GM21529 (cell line): ENCODE measurements at regions not wholly inside any gene's neighbourhood (a gene's known extent, or its start where the extent isn't known, plus 50 kb on each side); places are given as distances from the start of the nearest gene placed in this dataset.
"Not testable (repeated sequence)": the region's sequence is repeated elsewhere in the genome, so short reads cannot be mapped to it uniquely, and the experiment has no call there.

Experiments used
- ATAC-seq: cut with Tn5 transposase; IDR thresholded peaks from one replicate; pipeline ENCODE4 v1.9.1; 2021; ENCODE audit not compliant: unreplicated experiment

GRCh38 chr1:5603353-5604104, 388.7 kb downstream of the NPHP4 start:
- ATAC-seq: no peak

GRCh38 chr1:5602718-5603117, 389.5 kb downstream of the NPHP4 start:
- ATAC-seq: not testable (repeated sequence)

- ATAC-seq: no peak
Observed at GRCh38 chr1:5601516-5601915, 390.7 kb downstream of the NPHP4 start.

- no peak for ATAC-seq
Observed at GRCh38 chr1:5599541-5599940, 392.7 kb downstream of the NPHP4 start.

- ATAC-seq: no peak
Observed at GRCh38 chr1:5598824-5599395, 393.3 kb downstream of the NPHP4 start.

- no peak for ATAC-seq
Observed at GRCh38 chr1:5597991-5598823, 394.0 kb downstream of the NPHP4 start.

GRCh38 chr1:5597171-5597850, 394.9 kb downstream of the NPHP4 start:
- no peak for ATAC-seq

- no peak for ATAC-seq
Observed at GRCh38 chr1:5596651-5597050, 395.6 kb downstream of the NPHP4 start.

GRCh38 chr1:5595531-5596170, 396.6 kb downstream of the NPHP4 start:
- ATAC-seq: no peak

GRCh38 chr1:5594056-5594956, 397.9 kb downstream of the NPHP4 start:
- ATAC-seq: no peak

- no peak for ATAC-seq
Observed at GRCh38 chr1:5590717-5591116, 401.5 kb downstream of the NPHP4 start.

GRCh38 chr1:5586629-5587028, 405.6 kb downstream of the NPHP4 start:
- no peak for ATAC-seq

GRCh38 chr1:5585256-5585655, 407.0 kb downstream of the NPHP4 start:
- no peak for ATAC-seq

GRCh38 chr1:5580926-5581325, 411.3 kb downstream of the NPHP4 start:
- ATAC-seq: no peak

- ATAC-seq: no peak
Observed at GRCh38 chr1:5579966-5580365, 412.3 kb downstream of the NPHP4 start.

GRCh38 chr1:5578690-5579089, 413.5 kb downstream of the NPHP4 start:
- no peak for ATAC-seq

GRCh38 chr1:5577255-5578040, 414.8 kb downstream of the NPHP4 start:
- no peak for ATAC-seq

GRCh38 chr1:5576673-5577065, 415.6 kb downstream of the NPHP4 start:
- no peak for ATAC-seq

GRCh38 chr1:5576011-5576672, 416.1 kb downstream of the NPHP4 start:
- ATAC-seq: no peak
